ENCODE measurements at regions not wholly inside any gene's neighbourhood (a gene's known extent, or its start where the extent isn't known, plus 50 kb on each side); places are given as distances from the start of the nearest gene placed in this dataset.

GRCh38 chr4:159010100-159010499 lies 92.8 kb upstream of the RAPGEF2 start:
- TF ChIP-seq FOXM1 (IDR thresholded peaks at IDR 0.05; ENCODE audit: low read depth) (no peak), MAX (IDR thresholded peaks at IDR 0.05; ENCODE audit: low read depth) (no peak), USF2 (IDR thresholded peaks at IDR 0.05; ENCODE audit: borderline replicate concordance, low read depth, low read length) (no peak), JUND (IDR thresholded peaks at IDR 0.05) (no peak), POLR2AphosphoS5 (IDR thresholded peaks at IDR 0.05; ENCODE audit: low read depth, low read length) (no peak), CTCF (IDR thresholded peaks at IDR 0.05) (no peak), EP300 (IDR thresholded peaks at IDR 0.05; ENCODE audit: borderline replicate concordance in 1 of 2, low read depth in 1 of 2, low read length in 1 of 2) (no peak), SIN3A (IDR thresholded peaks at IDR 0.05; ENCODE audit: borderline replicate concordance, low read depth, low read length) (no peak), MEF2A (IDR thresholded peaks at IDR 0.05; ENCODE audit: borderline replicate concordance, low read depth) (no peak), FOXJ3 (CRISPR knock-in tag; IDR thresholded peaks at IDR 0.05) (no peak), REST (IDR thresholded peaks at IDR 0.05; ENCODE audit: low read depth, low read length) (no peak), RXRA (IDR thresholded peaks at IDR 0.05; ENCODE audit: borderline replicate concordance, low read depth) (no peak)

Data from SK-N-SH (cell line).